ENCODE measurements at regions not wholly inside any gene's neighbourhood (a gene's known extent, or its start where the extent isn't known, plus 50 kb on each side); places are given as distances from the start of the nearest gene placed in this dataset.

DNA sequence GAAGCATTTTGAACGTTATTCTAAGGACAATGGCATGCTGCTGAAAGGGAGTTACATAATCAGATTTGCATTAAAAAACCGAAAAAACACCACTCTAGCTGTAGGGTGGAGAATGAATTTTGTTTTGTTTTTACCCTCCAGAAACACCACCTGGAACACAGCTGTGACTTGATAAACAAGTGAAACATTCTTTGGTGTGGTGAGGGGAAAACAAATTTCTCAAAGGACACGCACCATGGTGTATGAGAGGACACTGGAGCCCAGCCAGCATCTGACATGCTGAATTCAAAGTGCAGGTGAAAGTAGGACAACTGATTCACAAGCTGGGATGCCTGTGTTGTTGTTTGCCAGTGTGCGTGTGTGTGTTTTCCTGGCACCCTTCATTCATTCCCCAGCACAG is 554.5 kb upstream of the TBL1XR1 start:
- H3K9me3 ChIP-seq = no peaks in the 10 kb centered on the region
- no peaks in the 10 kb centered on the region for H3K36me3 ChIP-seq (ENCODE audit: low read depth, missing control alignments)
- no peak overlapping the region for H3K4me3 ChIP-seq
- WGBS, 2 donors = 76 to 83% methylated on average over 4 of the region's 4 CpGs
- intact Hi-C loops (cut with DNase I; ENCODE audit: low total_unique reads) = no loop called here
- no peak for DNase-seq
- no peaks in the 10 kb centered on the region for H3K27me3 ChIP-seq
- TF ChIP-seq POLR2A (IDR thresholded peaks at IDR 0.05) = no peak
- TF ChIP-seq, protein P1, sequence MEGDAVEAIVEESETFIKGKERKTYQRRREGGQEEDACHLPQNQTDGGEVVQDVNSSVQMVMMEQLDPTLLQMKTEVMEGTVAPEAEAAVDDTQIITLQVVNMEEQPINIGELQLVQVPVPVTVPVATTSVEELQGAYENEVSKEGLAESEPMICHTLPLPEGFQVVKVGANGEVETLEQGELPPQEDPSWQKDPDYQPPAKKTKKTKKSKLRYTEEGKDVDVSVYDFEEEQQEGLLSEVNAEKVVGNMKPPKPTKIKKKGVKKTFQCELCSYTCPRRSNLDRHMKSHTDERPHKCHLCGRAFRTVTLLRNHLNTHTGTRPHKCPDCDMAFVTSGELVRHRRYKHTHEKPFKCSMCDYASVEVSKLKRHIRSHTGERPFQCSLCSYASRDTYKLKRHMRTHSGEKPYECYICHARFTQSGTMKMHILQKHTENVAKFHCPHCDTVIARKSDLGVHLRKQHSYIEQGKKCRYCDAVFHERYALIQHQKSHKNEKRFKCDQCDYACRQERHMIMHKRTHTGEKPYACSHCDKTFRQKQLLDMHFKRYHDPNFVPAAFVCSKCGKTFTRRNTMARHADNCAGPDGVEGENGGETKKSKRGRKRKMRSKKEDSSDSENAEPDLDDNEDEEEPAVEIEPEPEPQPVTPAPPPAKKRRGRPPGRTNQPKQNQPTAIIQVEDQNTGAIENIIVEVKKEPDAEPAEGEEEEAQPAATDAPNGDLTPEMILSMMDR (IDR thresholded peaks at IDR 0.05) = no peak
- peaks cover 20% of the 10 kb centered on the region for H3K4me1 ChIP-seq
- H3K27ac ChIP-seq = no peak overlapping the region

DNA sequence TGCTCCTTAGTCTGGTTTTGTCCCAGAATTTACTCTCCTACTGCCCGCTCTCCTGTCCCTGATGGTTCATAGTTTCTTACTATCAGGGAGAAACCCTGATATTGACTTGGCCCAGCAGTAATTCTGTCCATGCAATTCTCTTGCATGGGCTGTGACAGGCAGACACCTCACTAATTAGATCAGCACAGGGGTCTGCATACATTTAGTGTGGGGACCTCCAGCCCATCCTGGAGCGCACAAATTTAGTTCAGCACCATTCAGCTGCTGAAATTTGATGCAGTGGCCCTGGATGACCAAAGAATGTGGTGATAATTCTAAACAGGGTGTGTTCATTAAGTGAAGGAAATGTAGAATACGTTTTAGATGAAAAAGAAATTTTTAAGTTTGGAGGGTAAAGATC is 555.5 kb upstream of the TBL1XR1 start:
- no peak overlapping the region for H3K27ac ChIP-seq
- H3K27me3 ChIP-seq = no peaks in the 10 kb centered on the region
- DNase-seq = no peak
- intact Hi-C loops (cut with DNase I; ENCODE audit: low total_unique reads) = no loop called here
- 85 to 86% methylated on average over 3 of the region's 3 CpGs for WGBS, 2 donors
- peaks cover 20% of the 10 kb centered on the region for H3K4me1 ChIP-seq
- no peaks in the 10 kb centered on the region for H3K36me3 ChIP-seq (ENCODE audit: low read depth, missing control alignments)
- H3K4me3 ChIP-seq = no peak overlapping the region
- H3K9me3 ChIP-seq = no peaks in the 10 kb centered on the region
- no peak for TF ChIP-seq POLR2A (IDR thresholded peaks at IDR 0.05)
- TF ChIP-seq, protein P1 (IDR thresholded peaks at IDR 0.05) = no peak

DNA sequence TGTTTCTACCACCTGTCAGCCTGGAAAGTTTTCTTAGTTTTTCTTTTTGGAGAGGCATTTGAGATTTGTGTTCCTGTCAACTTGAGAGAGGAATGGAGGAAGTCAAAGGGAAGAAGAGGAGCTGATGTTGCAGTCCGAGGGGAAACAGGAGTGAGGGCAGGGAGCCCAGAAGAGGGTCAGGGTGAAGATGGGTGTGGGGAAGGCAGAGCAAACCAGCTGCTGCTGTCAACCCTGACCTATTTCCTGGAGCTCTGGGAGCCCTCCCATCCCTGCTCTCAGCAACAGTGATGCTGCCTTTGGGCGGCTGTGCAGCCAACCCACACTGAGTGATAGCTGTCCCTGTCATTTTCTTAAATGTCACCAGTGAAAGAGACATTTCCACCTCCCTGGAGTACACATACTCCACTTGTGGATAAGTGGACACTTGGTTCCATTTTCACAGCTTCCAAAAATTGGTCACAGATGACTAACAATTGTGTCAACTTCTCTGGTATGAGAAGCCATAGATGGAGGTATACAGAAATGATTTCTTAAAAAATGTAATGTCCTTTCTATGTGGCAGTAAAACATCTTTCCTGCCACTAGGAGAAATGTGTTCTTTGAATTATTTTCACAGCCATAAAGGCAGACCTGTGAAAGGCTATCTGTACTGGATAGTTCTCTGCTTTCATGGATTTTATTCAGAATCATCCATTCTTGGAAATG is 556.3 kb upstream of the TBL1XR1 start:
- Histone ChIP-seq H3K27me3 (no peaks in the 10 kb centered on the region), H3K9me3 (no peaks in the 10 kb centered on the region), H3K36me3 (ENCODE audit: low read depth, missing control alignments) (no peaks in the 10 kb centered on the region), H3K4me1 (peaks cover 20% of the 10 kb centered on the region), H3K4me3 (no peak overlapping the region), H3K27ac (peak overlapping the region; percentile 37 to 42)
- intact Hi-C loops (cut with DNase I; ENCODE audit: low total_unique reads) = no loop called here
- TF ChIP-seq POLR2A (IDR thresholded peaks at IDR 0.05) = no peak
- TF ChIP-seq, protein P1 (IDR thresholded peaks at IDR 0.05) = no peak
- peak; percentile 69 for DNase-seq
- 18 to 22% methylated on average over 2 of the region's 2 CpGs for WGBS, 2 donors

DNA sequence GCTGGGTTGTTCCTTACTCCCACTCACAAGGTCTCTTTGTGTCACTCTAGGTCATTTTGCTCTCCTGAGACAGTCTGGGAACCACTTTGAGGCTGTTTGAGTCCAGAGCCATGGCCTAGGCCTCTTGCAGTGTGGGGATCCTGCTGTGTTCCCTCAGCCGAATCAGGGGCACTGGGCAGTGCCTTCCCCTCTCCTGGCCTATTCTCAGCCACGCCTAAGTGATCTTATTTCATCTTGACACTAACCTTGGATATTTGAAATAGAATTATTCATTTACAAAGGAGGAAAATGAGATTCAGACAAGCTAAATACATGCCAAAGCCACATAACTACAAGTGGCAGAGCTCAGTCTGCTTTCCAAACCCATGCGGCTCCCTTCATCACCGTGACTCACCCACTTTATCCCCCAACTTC is 557.2 kb upstream of the TBL1XR1 start:
- no peaks in the 10 kb centered on the region for H3K36me3 ChIP-seq (ENCODE audit: low read depth, missing control alignments)
- DNase-seq = peak; percentile 48
- 72 to 74% methylated on average over 4 of the region's 4 CpGs for WGBS, 2 donors
- peaks cover 20% of the 10 kb centered on the region for H3K4me1 ChIP-seq
- no peaks in the 10 kb centered on the region for H3K27me3 ChIP-seq
- intact Hi-C loops (cut with DNase I; ENCODE audit: low total_unique reads) = no loop called here
- TF ChIP-seq, protein P1 (IDR thresholded peaks at IDR 0.05) = no peak
- H3K4me3 ChIP-seq = no peak overlapping the region
- H3K27ac ChIP-seq = peak overlapping the region; percentile 37 to 42
- no peaks in the 10 kb centered on the region for H3K9me3 ChIP-seq

DNA sequence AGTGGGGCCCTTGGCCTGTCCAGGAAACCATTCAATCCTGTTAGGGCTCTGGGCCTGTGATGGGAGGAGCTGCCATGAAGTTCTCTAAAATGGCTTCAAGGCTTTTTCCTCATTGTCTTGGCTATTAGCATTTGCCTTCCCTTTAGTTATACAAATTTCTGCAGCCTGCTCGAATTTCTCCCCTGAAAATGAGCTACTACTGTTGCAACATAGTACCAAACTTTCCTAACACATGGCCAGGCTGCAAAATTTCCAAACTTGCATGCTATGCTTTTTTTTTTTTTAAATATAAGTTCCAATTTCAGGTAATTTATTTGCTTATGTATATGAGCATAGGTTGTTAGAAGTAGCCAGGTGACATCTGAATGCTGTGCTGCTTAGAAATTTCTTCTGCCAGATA is 560.8 kb upstream of the TBL1XR1 start:
- peaks cover 16% of the 10 kb centered on the region for H3K4me1 ChIP-seq
- no peaks in the 10 kb centered on the region for H3K9me3 ChIP-seq
- 26 to 38% methylated on average over 1 of the region's 1 CpG for WGBS, 2 donors
- H3K4me3 ChIP-seq = no peak overlapping the region
- H3K27ac ChIP-seq = no peak overlapping the region
- DNase-seq = no peak
- no peaks in the 10 kb centered on the region for H3K27me3 ChIP-seq
- intact Hi-C loops (cut with DNase I; ENCODE audit: low total_unique reads) = no loop called here
- no peak for TF ChIP-seq POLR2A (IDR thresholded peaks at IDR 0.05)
- no peaks in the 10 kb centered on the region for H3K36me3 ChIP-seq (ENCODE audit: low read depth, missing control alignments)

Data from testis (tissue), 2 donors.